Heart right ventricle (tissue), 16 donors: ENCODE measurements at regions not wholly inside any gene's neighbourhood (a gene's known extent, or its start where the extent isn't known, plus 50 kb on each side); places are given as distances from the start of the nearest gene placed in this dataset.

Experiments
- ATAC-seq, 8 donors: fragments of 200-7000 bp; cut with Tn5 transposase; one replicate each; pipeline ENCODE4 v1.9.1; 2020; ENCODE audit warnings: mild to moderate bottlenecking in 8 of 8, moderate library complexity in 8 of 8, moderate number of reproducible peaks in 1 of 8
- DNase-seq, 2 donors: peaks; one replicate each; pipeline ENCODE4 v3.0.0-alpha.2; 2020
- H3K27ac ChIP-seq, 10 donors: fragments of 200-600 bp; sonication (generic) in 2 of 10; one replicate each; pipeline versions ENCODE4 v1.5.0 to v1.8.0; 2020 to 2022; ENCODE audit warnings: mild to moderate bottlenecking in 3 of 10
- H3K27me3 ChIP-seq, 7 donors: fragments of 200-600 bp; one replicate each; pipeline ENCODE4 v1.8.0; 2021 to 2022; ENCODE audit warnings: mild to moderate bottlenecking in 2 of 7
- H3K36me3 ChIP-seq, 9 donors: fragments of 200-600 bp; sonication (generic) in 1 of 9; one replicate each; pipeline versions ENCODE4 v1.5.0 to v1.8.0; 2020 to 2022; ENCODE audit warnings: mild to moderate bottlenecking in 2 of 9
- H3K4me1 ChIP-seq, 9 donors: fragments of 200-600 bp; sonication (generic) in 1 of 9; one replicate each; pipeline versions ENCODE4 v1.5.0 to v1.8.0; 2020 to 2022; ENCODE audit warnings: mild to moderate bottlenecking in 4 of 9
- H3K4me3 ChIP-seq, 10 donors: fragments of 200-600 bp; sonication (generic) in 2 of 10; one replicate each; pipeline versions ENCODE4 v1.5.0 to v1.8.0; 2020 to 2022; ENCODE audit warnings: mild to moderate bottlenecking in 7 of 10, moderate library complexity in 2 of 10
- H3K9me3 ChIP-seq, 11 donors: fragments of 200-600 bp in 10 of 11; sonication (generic) in 2 of 11; one replicate each; pipeline versions ENCODE4 v1.5.0 to v1.8.0; 2013 to 2022; ENCODE audit warnings: mild to moderate bottlenecking in 2 of 11, control low read depth in 1 of 11, moderate library complexity in 1 of 11
- CTCF ChIP-seq, 9 donors: fragments of 200-600 bp; sonication (generic) in 2 of 9; IDR thresholded peaks; one replicate each; pipeline versions ENCODE4 v1.5.0 to v1.8.0; 2021 to 2022; ENCODE audit warnings: antibody characterized with exemption in 9 of 9, mild to moderate bottlenecking in 5 of 9, moderate library complexity in 1 of 9
- WGBS, 2 donors: extraction: QIAGEN DNeasy Blood & Tissue Kit; methylation state at CpG; one replicate each; pipeline ENCODE4 v1.1.7; 2013; ENCODE audit warnings: inconsistent platforms in 1 of 2; 5-methylcytosine and 5-hydroxymethylcytosine counted together
- intact Hi-C, 10 donors: fragments of 100-400 bp; cut with DNase I; formaldehyde crosslinking; loops; one replicate each; pipeline versions ENCODE4 v1.11.1 to v1.14.2; 2022
- donor health status: Arrhythmogenic right ventricular cardiomyopathy.
- donor health status: ischemic (EF 13 %, LVEDD 7.1; RV severe dilation, severe dysfunction).
- donor health status: healthy with polysubstance abuse.
- donor health status: DM: no; HTN: yes; CAD: no.
- donor health status: DM: no; HTN: no; CAD: no.
- donor health status: ischemic (EF 25% LVEDD 6.9; RV normal size, moderate dysfunction).
- donor health status: ischemic (EF 25% LVEDD 5.7; RV mildly dilated, moderate dysfunction).
- donor health status: healthy.
- donor health status: DM: yes; HTN: yes; CAD: no.
- donor health status: Ischemic cardiomyopathy.
- donor health status: ischemic (EF 35%, LVEDD 5.7; RV mildly dilated, moderate dysfunction).
- donor health status: nonischemic (EF 11% LVEDD 7.7; RV severe dilation, severe dysfunction).
- donor health status: DM: yes; HTN: yes; CAD: no.
- donor health status: PGD.
- donor health status: ischemic (EF 29% LVEDD 5.4; RV normal size, mild dysfunction).
- donor health status: nonischemic (EF 23%, LVEDD 6.1; RV moderate dilation, normal function).

GRCh38 chr18:45207328-45207727, 407.9 kb upstream of the SLC14A2 start:
- no peaks in the 10 kb centered on the region for H3K36me3 ChIP-seq
- no peak overlapping the region for H3K27ac ChIP-seq
- no peaks in the 10 kb centered on the region for H3K4me1 ChIP-seq
- H3K4me3 ChIP-seq = no peak overlapping the region
- intact Hi-C loops = no loop called here
- 74 to 83% methylated on average over 2 of the region's 2 CpGs for WGBS, 2 donors
- no peaks in the 10 kb centered on the region for H3K27me3 ChIP-seq
- no peaks in the 10 kb centered on the region for H3K9me3 ChIP-seq
- no peak for DNase-seq
- TF ChIP-seq CTCF (IDR thresholded peaks at IDR 0.05) = no peak
- no peak for ATAC-seq

GRCh38 chr18:45208164-45208563, 407.1 kb upstream of the SLC14A2 start:
- Histone ChIP-seq H3K27ac (no peak overlapping the region), H3K36me3 (no peaks in the 10 kb centered on the region), H3K9me3 (no peaks in the 10 kb centered on the region), H3K4me1 (no peaks in the 10 kb centered on the region), H3K27me3 (no peaks in the 10 kb centered on the region), H3K4me3 (no peak overlapping the region)
- DNase-seq (no peak), ATAC-seq (no peak)
- TF ChIP-seq CTCF (IDR thresholded peaks at IDR 0.05) = no peak
- WGBS, 2 donors = 82 to 88% methylated on average over 7 of the region's 7 CpGs
- intact Hi-C loops = no loop called here

- TF ChIP-seq CTCF (IDR thresholded peaks at IDR 0.05) = peak in 8 of 9 donors; percentile 71 to 99 (median 92)
- H3K9me3 ChIP-seq = no peaks in the 10 kb centered on the region
- no peaks in the 10 kb centered on the region for H3K27me3 ChIP-seq
- ATAC-seq (peak; percentile 92 to 98 (median 96)), DNase-seq (peak; percentile 66 to 87)
- no peak overlapping the region for H3K4me3 ChIP-seq
- H3K4me1 ChIP-seq = no peaks in the 10 kb centered on the region
- H3K36me3 ChIP-seq = no peaks in the 10 kb centered on the region
- 56 to 59% methylated on average over 13 of the region's 13 CpGs for WGBS, 2 donors
- intact Hi-C loops = loop anchor here in 9 of 10 donors (2.0 to 10.0 kb wide), 11 partner anchors 298 to 1590 kb away; partner anchors contain the start of gene SETBP1 (in 2 of the 9)
- no peak overlapping the region for H3K27ac ChIP-seq
Measured at GRCh38 chr18:45212181-45213039, 402.9 kb upstream of the SLC14A2 start.

- intact Hi-C loops = loop anchor here in 9 of 10 donors (2.0 to 10.0 kb wide), 11 partner anchors 298 to 1591 kb away; partner anchors contain the start of gene SETBP1 (in 2 of the 9)
- no peak overlapping the region for H3K4me3 ChIP-seq
- no peaks in the 10 kb centered on the region for H3K36me3 ChIP-seq
- ATAC-seq (no peak), DNase-seq (no peak)
- WGBS, 2 donors = 97 to 98% methylated on average over 1 of the region's 1 CpG
- no peaks in the 10 kb centered on the region for H3K27me3 ChIP-seq
- no peaks in the 10 kb centered on the region for H3K9me3 ChIP-seq
- H3K4me1 ChIP-seq = no peaks in the 10 kb centered on the region
- peak in 3 of 9 donors; percentile 0 to 18 (median 10) for TF ChIP-seq CTCF (IDR thresholded peaks at IDR 0.05)
- no peak overlapping the region for H3K27ac ChIP-seq
Measured at GRCh38 chr18:45213040-45213333, 402.3 kb upstream of the SLC14A2 start.
